ENCODE measurements at regions not wholly inside any gene's neighbourhood (a gene's known extent, or its start where the extent isn't known, plus 50 kb on each side); places are given as distances from the start of the nearest gene placed in this dataset.
"Not testable (repeated sequence)": the region's sequence is repeated elsewhere in the genome, so short reads cannot be mapped to it uniquely, and the experiment has no call there.

- Mint-ChIP-seq H3K9me3 (no peaks in the 10 kb centered on the region), H3K4me3 (no peak overlapping the region), H3K27ac (no peak overlapping the region), H3K27me3 (no peaks in the 10 kb centered on the region), H3K4me1 (ENCODE audit: unreplicated experiment) (no peaks in the 10 kb centered on the region), H3K36me3 (no peaks in the 10 kb centered on the region)
- no peak for DNase-seq (ENCODE audit: extremely low spot score, unreplicated experiment)
- TF ChIP-seq, protein P1, sequence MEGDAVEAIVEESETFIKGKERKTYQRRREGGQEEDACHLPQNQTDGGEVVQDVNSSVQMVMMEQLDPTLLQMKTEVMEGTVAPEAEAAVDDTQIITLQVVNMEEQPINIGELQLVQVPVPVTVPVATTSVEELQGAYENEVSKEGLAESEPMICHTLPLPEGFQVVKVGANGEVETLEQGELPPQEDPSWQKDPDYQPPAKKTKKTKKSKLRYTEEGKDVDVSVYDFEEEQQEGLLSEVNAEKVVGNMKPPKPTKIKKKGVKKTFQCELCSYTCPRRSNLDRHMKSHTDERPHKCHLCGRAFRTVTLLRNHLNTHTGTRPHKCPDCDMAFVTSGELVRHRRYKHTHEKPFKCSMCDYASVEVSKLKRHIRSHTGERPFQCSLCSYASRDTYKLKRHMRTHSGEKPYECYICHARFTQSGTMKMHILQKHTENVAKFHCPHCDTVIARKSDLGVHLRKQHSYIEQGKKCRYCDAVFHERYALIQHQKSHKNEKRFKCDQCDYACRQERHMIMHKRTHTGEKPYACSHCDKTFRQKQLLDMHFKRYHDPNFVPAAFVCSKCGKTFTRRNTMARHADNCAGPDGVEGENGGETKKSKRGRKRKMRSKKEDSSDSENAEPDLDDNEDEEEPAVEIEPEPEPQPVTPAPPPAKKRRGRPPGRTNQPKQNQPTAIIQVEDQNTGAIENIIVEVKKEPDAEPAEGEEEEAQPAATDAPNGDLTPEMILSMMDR (conservative IDR thresholded peaks at IDR 0.05), result no peak
Observed at GRCh38 chr9:103545260-103545659, 548.8 kb upstream of the SMC2 start.

GRCh38 chr9:103552712-103553111 lies 541.4 kb upstream of the SMC2 start:
- H3K4me1 Mint-ChIP-seq (ENCODE audit: unreplicated experiment), result no peaks in the 10 kb centered on the region
- no peaks in the 10 kb centered on the region for H3K36me3 Mint-ChIP-seq
- DNase-seq (ENCODE audit: extremely low spot score, unreplicated experiment), result no peak
- H3K27ac Mint-ChIP-seq, result no peak overlapping the region
- no peaks in the 10 kb centered on the region for H3K9me3 Mint-ChIP-seq
- H3K4me3 Mint-ChIP-seq, result no peak overlapping the region
- no peaks in the 10 kb centered on the region for H3K27me3 Mint-ChIP-seq
- TF ChIP-seq, protein P1 (conservative IDR thresholded peaks at IDR 0.05), result no peak

GRCh38 chr9:103574056-103574455 lies 520.1 kb upstream of the SMC2 start:
- Mint-ChIP-seq H3K4me1 (ENCODE audit: unreplicated experiment) (no peaks in the 10 kb centered on the region), H3K27me3 (no peaks in the 10 kb centered on the region), H3K9me3 (no peaks in the 10 kb centered on the region), H3K36me3 (no peaks in the 10 kb centered on the region), H3K4me3 (no peak overlapping the region), H3K27ac (no peak overlapping the region)
- TF ChIP-seq, protein P1 (conservative IDR thresholded peaks at IDR 0.05), result no peak
- no peak for DNase-seq (ENCODE audit: extremely low spot score, unreplicated experiment)

GRCh38 chr9:103586721-103587120 lies 507.4 kb upstream of the SMC2 start:
- Mint-ChIP-seq H3K4me3 (no peak overlapping the region), H3K4me1 (ENCODE audit: unreplicated experiment) (no peaks in the 10 kb centered on the region), H3K9me3 (peaks cover 4% of the 10 kb centered on the region), H3K27ac (no peak overlapping the region), H3K27me3 (no peaks in the 10 kb centered on the region), H3K36me3 (no peaks in the 10 kb centered on the region)
- TF ChIP-seq, protein P1 (conservative IDR thresholded peaks at IDR 0.05), result no peak
- DNase-seq (ENCODE audit: extremely low spot score, unreplicated experiment), result no peak

GRCh38 chr9:103601287-103601686 lies 492.8 kb upstream of the SMC2 start:
- Mint-ChIP-seq H3K4me3 (no peak overlapping the region), H3K27me3 (no peaks in the 10 kb centered on the region), H3K27ac (no peak overlapping the region), H3K36me3 (no peaks in the 10 kb centered on the region), H3K9me3 (no peaks in the 10 kb centered on the region), H3K4me1 (ENCODE audit: unreplicated experiment) (no peaks in the 10 kb centered on the region)
- DNase-seq (ENCODE audit: extremely low spot score, unreplicated experiment), result no peak
- TF ChIP-seq, protein P1 (conservative IDR thresholded peaks at IDR 0.05), result no peak

- H3K9me3 Mint-ChIP-seq; H3K27me3 Mint-ChIP-seq; H3K27ac Mint-ChIP-seq; H3K4me3 Mint-ChIP-seq; DNase-seq (ENCODE audit: extremely low spot score, unreplicated experiment); H3K36me3 Mint-ChIP-seq; H3K4me1 Mint-ChIP-seq (ENCODE audit: unreplicated experiment): not testable (repeated sequence)
Observed at GRCh38 chr9:103611950-103612349, 482.2 kb upstream of the SMC2 start.

Measured in type B pancreatic cell (in vitro differentiated cells).